Liver (tissue), 8 donors: ENCODE measurements at regions not wholly inside any gene's neighbourhood (a gene's known extent, or its start where the extent isn't known, plus 50 kb on each side); places are given as distances from the start of the nearest gene placed in this dataset.

Source experiments
- DNase-seq: peaks from one replicate; pipeline ENCODE4 v3.0.0-alpha.2; 2017; ENCODE audit warnings: low spot score
- H3K27ac ChIP-seq, 2 donors: one replicate each; pipeline ENCODE4 v1.7.0; 2013; ENCODE audit warnings: inconsistent platforms in 2 of 2, low read length in 2 of 2, control low read depth in 1 of 2, low read depth in 1 of 2, mild to moderate bottlenecking in 1 of 2
- H3K27me3 ChIP-seq, 4 donors: one replicate each; pipeline versions ENCODE4 v1.6.1 to v1.7.0; 2013; ENCODE audit warnings: low read length in 3 of 4, inconsistent platforms in 1 of 4, mild to moderate bottlenecking in 1 of 4, moderate library complexity in 1 of 4; ENCODE audit not compliant: control insufficient read depth in 4 of 4, insufficient read depth in 4 of 4
- H3K36me3 ChIP-seq, 4 donors: one replicate each; pipeline versions ENCODE4 v1.6.1 to v1.7.0; 2013; ENCODE audit warnings: low read length in 3 of 4, mild to moderate bottlenecking in 3 of 4, low read depth in 1 of 4, moderate library complexity in 1 of 4; ENCODE audit not compliant: control insufficient read depth in 4 of 4, insufficient read depth in 3 of 4
- H3K4me1 ChIP-seq, 4 donors: one replicate each; pipeline versions ENCODE4 v1.6.1 to v1.7.0; 2013; ENCODE audit warnings: low read length in 3 of 4, mild to moderate bottlenecking in 3 of 4, moderate library complexity in 1 of 4; ENCODE audit not compliant: control insufficient read depth in 4 of 4, insufficient read depth in 4 of 4
- H3K4me3 ChIP-seq, 3 donors: one replicate each; pipeline versions ENCODE4 v1.6.1 to v1.7.0; 2013; ENCODE audit warnings: low read length in 3 of 3, control low read depth in 1 of 3, low read depth in 1 of 3, mild to moderate bottlenecking in 1 of 3
- H3K9ac ChIP-seq, 2 donors: one replicate each; pipeline ENCODE4 v1.7.0; 2013; ENCODE audit warnings: low read length in 2 of 2, mild to moderate bottlenecking in 2 of 2, moderate library complexity in 2 of 2, control low read depth in 1 of 2, low read depth in 1 of 2
- H3K9me3 ChIP-seq, 4 donors: one replicate each; pipeline versions ENCODE4 v1.6.1 to v1.7.0; 2013; ENCODE audit warnings: low read length in 3 of 4; ENCODE audit not compliant: control insufficient read depth in 4 of 4
- ATF3 ChIP-seq: IDR thresholded peaks from 2 replicates; pipeline ENCODE4 v1.6.1; 2016; ENCODE audit warnings: antibody characterized with exemption
- CTCF ChIP-seq: fragments of 150-350 bp; IDR thresholded peaks from 2 replicates; pipeline ENCODE4 v1.5.1; 2017; ENCODE audit warnings: improper control_type of control experiment, low read depth, low read length; ENCODE audit not compliant: missing input control
- EGR1 ChIP-seq, 2 donors: IDR thresholded peaks; 2 replicates each; pipeline ENCODE4 v1.6.1; 2016 to 2018; ENCODE audit warnings: antibody characterized with exemption in 2 of 2, low read depth in 2 of 2
- FOXA1 ChIP-seq: IDR thresholded peaks from 2 replicates; pipeline ENCODE4 v1.6.1; 2016; ENCODE audit warnings: antibody characterized with exemption
- FOXA2 ChIP-seq: IDR thresholded peaks from 2 replicates; pipeline ENCODE4 v1.6.1; 2016; ENCODE audit warnings: antibody characterized with exemption
- JUND ChIP-seq, 2 donors: IDR thresholded peaks; 2 replicates each; pipeline ENCODE4 v1.6.1; 2016; ENCODE audit warnings: antibody characterized with exemption in 2 of 2
- MAX ChIP-seq: IDR thresholded peaks from 2 replicates; pipeline ENCODE4 v1.6.1; 2016; ENCODE audit warnings: antibody characterized with exemption
- NR2F2 ChIP-seq: IDR thresholded peaks from 2 replicates; pipeline ENCODE4 v1.6.1; 2016; ENCODE audit warnings: antibody characterized with exemption
- RAD21 ChIP-seq, 2 donors: IDR thresholded peaks; 2 replicates each; pipeline ENCODE4 v1.6.1; 2016; ENCODE audit warnings: antibody characterized with exemption in 2 of 2, mild to moderate bottlenecking in 2 of 2
- SP1 ChIP-seq: IDR thresholded peaks from 2 replicates; pipeline ENCODE4 v1.6.1; 2018; ENCODE audit warnings: antibody characterized with exemption, mild to moderate bottlenecking
- TAF1 ChIP-seq: conservative IDR thresholded peaks from 2 replicates; pipeline ENCODE4 v1.6.1; 2016; ENCODE audit warnings: antibody characterized with exemption, mild to moderate bottlenecking
- YY1 ChIP-seq: IDR thresholded peaks from 2 replicates; pipeline ENCODE4 v1.6.1; 2016; ENCODE audit warnings: antibody characterized with exemption, mild to moderate bottlenecking
- ZBTB33 ChIP-seq: IDR thresholded peaks from 2 replicates; pipeline ENCODE4 v1.6.1; 2016; ENCODE audit warnings: antibody characterized with exemption
- WGBS: extraction: QIAGEN DNeasy Blood & Tissue Kit; methylation state at CpG from one replicate; pipeline ENCODE4 v1.1.7; 2013; 5-methylcytosine and 5-hydroxymethylcytosine counted together
- donor health status: healthy.
- donor health status: healthy.
- donor health status: healthy.
- donor health status: healthy.
- donor health status: healthy.

- no peak overlapping the region for H3K4me3 ChIP-seq
- WGBS, result 80% methylated on average over 5 of the region's 5 CpGs
- no peak overlapping the region for H3K9ac ChIP-seq
- H3K27ac ChIP-seq, result no peak overlapping the region
- H3K36me3 ChIP-seq, result no peaks in the 10 kb centered on the region
- no peaks in the 10 kb centered on the region for H3K4me1 ChIP-seq
- H3K27me3 ChIP-seq, result peaks cover 0 to 4% (median 0%) of the 10 kb centered on the region in 4 donors
- TF ChIP-seq FOXA1 (no peak), EGR1 (IDR thresholded peaks at IDR 0.05; ENCODE audit: low read depth in 2 of 2) (no peak), JUND (IDR thresholded peaks at IDR 0.05) (no peak), CTCF (no peak), SP1 (no peak), TAF1 (no peak), ZBTB33 (no peak), MAX (no peak), NR2F2 (no peak), ATF3 (no peak), FOXA2 (no peak), YY1 (no peak)
- DNase-seq, result no peak
- H3K9me3 ChIP-seq, result peaks cover 0 to 3% (median 0%) of the 10 kb centered on the region in 4 donors
Measured at GRCh38 chr1:232307296-232308017, 322.5 kb downstream of the SIPA1L2 start.

- Histone ChIP-seq H3K4me3 (no peak overlapping the region), H3K9ac (no peak overlapping the region), H3K27me3 (peaks cover 0 to 4% (median 0%) of the 10 kb centered on the region in 4 donors), H3K4me1 (no peaks in the 10 kb centered on the region), H3K9me3 (peaks cover 0 to 3% (median 0%) of the 10 kb centered on the region in 4 donors), H3K27ac (no peak overlapping the region), H3K36me3 (no peaks in the 10 kb centered on the region)
- TF ChIP-seq CTCF (no peak), RAD21 (IDR thresholded peaks at IDR 0.05) (peak in 1 of 2 donors; percentile 20)
- no peak for DNase-seq
- WGBS, result 61% methylated on average over 8 of the region's 8 CpGs
Measured at GRCh38 chr1:232306269-232306961, 323.5 kb downstream of the SIPA1L2 start.
